Glomerular visceral epithelial cell (primary cell): ENCODE measurements at regions not wholly inside any gene's neighbourhood (a gene's known extent, or its start where the extent isn't known, plus 50 kb on each side); places are given as distances from the start of the nearest gene placed in this dataset.
A peak's percentile ranks its signal among the peaks of the same experiment; 100 is the strongest.
"Not testable (repeated sequence)": the region's sequence is repeated elsewhere in the genome, so short reads cannot be mapped to it uniquely, and the experiment has no call there.

Experiments
- DNase-seq: peaks from one replicate; pipeline ENCODE4 v3.0.0-alpha.2; 2016; ENCODE audit errors: extremely low spot score

- not testable (repeated sequence) for DNase-seq
Observed at GRCh38 chr16:29328528-29328927, 78.0 kb downstream of the NPIPB11 start.

- not testable (repeated sequence) for DNase-seq
Observed at GRCh38 chr16:29327631-29328408, 78.7 kb downstream of the NPIPB11 start.

GRCh38 chr16:29326164-29327125, 80.1 kb downstream of the NPIPB11 start:
- not testable (repeated sequence) for DNase-seq

- not testable (repeated sequence) for DNase-seq
Observed at GRCh38 chr16:29323725-29324124, 82.8 kb downstream of the NPIPB11 start.

- no peak for DNase-seq
Observed at GRCh38 chr16:29321585-29321984, 84.9 kb downstream of the NPIPB11 start.

- no peak for DNase-seq
Observed at GRCh38 chr16:29321000-29321393, 85.5 kb downstream of the NPIPB11 start.

- DNase-seq: no peak
Observed at GRCh38 chr16:29320274-29320999, 86.1 kb downstream of the NPIPB11 start.

- no peak for DNase-seq
Observed at GRCh38 chr16:29319726-29320125, 86.8 kb downstream of the NPIPB11 start.

- peak; percentile 26 for DNase-seq
Observed at GRCh38 chr16:29318561-29318968, 87.9 kb downstream of the NPIPB11 start.

GRCh38 chr16:29318037-29318436, 88.5 kb downstream of the NPIPB11 start:
- no peak for DNase-seq

GRCh38 chr16:29317269-29317668, 89.2 kb downstream of the NPIPB11 start:
- no peak for DNase-seq

- DNase-seq: no peak
Observed at GRCh38 chr16:29316761-29317183, 89.7 kb downstream of the NPIPB11 start.

- DNase-seq: no peak
Observed at GRCh38 chr16:29315916-29316517, 90.5 kb downstream of the NPIPB11 start.

GRCh38 chr16:29315046-29315445, 91.5 kb downstream of the NPIPB11 start:
- DNase-seq: no peak

- no peak for DNase-seq
Observed at GRCh38 chr16:29314292-29314934, 92.1 kb downstream of the NPIPB11 start.

- no peak for DNase-seq
Observed at GRCh38 chr16:29313559-29314048, 92.9 kb downstream of the NPIPB11 start.

- no peak for DNase-seq
Observed at GRCh38 chr16:29312835-29313558, 93.5 kb downstream of the NPIPB11 start.

GRCh38 chr16:29312345-29312675, 94.2 kb downstream of the NPIPB11 start:
- not testable (repeated sequence) for DNase-seq

GRCh38 chr16:29311461-29312344, 94.8 kb downstream of the NPIPB11 start:
- no peak for DNase-seq
